Nephron progenitor cell (in vitro differentiated cells): ENCODE measurements at regions not wholly inside any gene's neighbourhood (a gene's known extent, or its start where the extent isn't known, plus 50 kb on each side); places are given as distances from the start of the nearest gene placed in this dataset.

Experiments
- DNase-seq: peaks from one replicate; pipeline ENCODE4 v3.0.0; 2021
- H3K27ac Mint-ChIP-seq: 2 replicates; pipeline ENCODE4 v1.8.0; 2021; ENCODE audit warnings: mild to moderate bottlenecking, moderate library complexity, mixed read lengths
- H3K27me3 Mint-ChIP-seq: 2 replicates; pipeline ENCODE4 v1.8.0; 2021; ENCODE audit warnings: mild to moderate bottlenecking, low read depth, mixed read lengths; ENCODE audit not compliant: poor library complexity
- H3K36me3 Mint-ChIP-seq: 2 replicates; pipeline ENCODE4 v1.8.0; 2021; ENCODE audit warnings: low read depth, mixed read lengths
- H3K4me1 Mint-ChIP-seq: 2 replicates; pipeline ENCODE4 v1.8.0; 2021; ENCODE audit warnings: mixed read lengths
- H3K4me3 Mint-ChIP-seq: 2 replicates; pipeline ENCODE4 v1.8.0; 2021; ENCODE audit warnings: mild to moderate bottlenecking, moderate library complexity, mixed read lengths
- H3K9me3 Mint-ChIP-seq: 2 replicates; pipeline ENCODE4 v1.8.0; 2021; ENCODE audit warnings: mild to moderate bottlenecking, moderate library complexity, mixed read lengths
- TF ChIP-seq, protein P1 (sequence below): fragments of 200-600 bp; sonication (generic); IDR thresholded peaks from 2 replicates; pipeline ENCODE4 v1.5.0; 2021; ENCODE audit warnings: antibody characterized with exemption

DNA sequence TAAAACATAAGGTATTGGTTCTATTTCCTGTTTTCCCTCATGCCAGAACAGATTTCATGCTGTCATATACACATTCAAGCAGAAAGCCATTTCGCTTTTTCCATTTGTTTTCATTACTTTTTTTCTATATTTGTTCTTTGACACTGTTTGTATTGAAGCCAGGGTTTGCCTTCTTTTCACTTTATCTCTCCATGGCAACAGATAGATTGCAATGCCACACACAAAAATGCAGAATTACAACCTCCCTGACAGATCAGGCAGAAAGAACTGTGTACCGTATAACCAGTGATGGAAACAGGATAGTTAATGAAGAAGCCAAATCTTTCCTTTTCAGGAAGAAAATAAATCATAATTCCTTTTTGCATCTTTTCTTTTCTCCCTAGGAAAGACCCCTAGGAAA lies 103.0 kb upstream of the PCGF5 start:
- Mint-ChIP-seq H3K27ac (no peak overlapping the region), H3K4me3 (no peak overlapping the region), H3K4me1 (peaks cover 1% of the 10 kb centered on the region), H3K36me3 (no peaks in the 10 kb centered on the region), H3K9me3 (no peaks in the 10 kb centered on the region), H3K27me3 (no peaks in the 10 kb centered on the region)
- TF ChIP-seq, protein P1, sequence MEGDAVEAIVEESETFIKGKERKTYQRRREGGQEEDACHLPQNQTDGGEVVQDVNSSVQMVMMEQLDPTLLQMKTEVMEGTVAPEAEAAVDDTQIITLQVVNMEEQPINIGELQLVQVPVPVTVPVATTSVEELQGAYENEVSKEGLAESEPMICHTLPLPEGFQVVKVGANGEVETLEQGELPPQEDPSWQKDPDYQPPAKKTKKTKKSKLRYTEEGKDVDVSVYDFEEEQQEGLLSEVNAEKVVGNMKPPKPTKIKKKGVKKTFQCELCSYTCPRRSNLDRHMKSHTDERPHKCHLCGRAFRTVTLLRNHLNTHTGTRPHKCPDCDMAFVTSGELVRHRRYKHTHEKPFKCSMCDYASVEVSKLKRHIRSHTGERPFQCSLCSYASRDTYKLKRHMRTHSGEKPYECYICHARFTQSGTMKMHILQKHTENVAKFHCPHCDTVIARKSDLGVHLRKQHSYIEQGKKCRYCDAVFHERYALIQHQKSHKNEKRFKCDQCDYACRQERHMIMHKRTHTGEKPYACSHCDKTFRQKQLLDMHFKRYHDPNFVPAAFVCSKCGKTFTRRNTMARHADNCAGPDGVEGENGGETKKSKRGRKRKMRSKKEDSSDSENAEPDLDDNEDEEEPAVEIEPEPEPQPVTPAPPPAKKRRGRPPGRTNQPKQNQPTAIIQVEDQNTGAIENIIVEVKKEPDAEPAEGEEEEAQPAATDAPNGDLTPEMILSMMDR, result no peak
- no peak for DNase-seq

DNA sequence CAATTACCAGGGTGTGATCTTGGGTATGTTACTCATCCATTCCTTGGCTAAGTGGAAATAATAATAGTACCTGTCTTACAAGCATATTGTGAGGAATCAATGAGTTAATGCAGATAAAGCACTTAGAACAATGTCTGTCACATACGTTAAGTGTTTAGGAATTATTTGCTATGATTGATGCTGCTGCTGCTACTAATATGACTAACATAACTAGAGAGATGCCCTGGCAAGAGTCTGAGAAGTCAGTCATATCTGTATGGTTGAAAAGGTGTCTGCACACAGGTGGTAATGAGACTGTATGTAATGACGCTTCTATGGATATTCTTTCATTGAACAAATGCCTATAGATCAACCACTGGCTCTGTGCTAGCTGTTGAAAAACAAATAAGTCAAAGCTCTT lies 100.1 kb upstream of the PCGF5 start:
- no peaks in the 10 kb centered on the region for H3K36me3 Mint-ChIP-seq

DNA sequence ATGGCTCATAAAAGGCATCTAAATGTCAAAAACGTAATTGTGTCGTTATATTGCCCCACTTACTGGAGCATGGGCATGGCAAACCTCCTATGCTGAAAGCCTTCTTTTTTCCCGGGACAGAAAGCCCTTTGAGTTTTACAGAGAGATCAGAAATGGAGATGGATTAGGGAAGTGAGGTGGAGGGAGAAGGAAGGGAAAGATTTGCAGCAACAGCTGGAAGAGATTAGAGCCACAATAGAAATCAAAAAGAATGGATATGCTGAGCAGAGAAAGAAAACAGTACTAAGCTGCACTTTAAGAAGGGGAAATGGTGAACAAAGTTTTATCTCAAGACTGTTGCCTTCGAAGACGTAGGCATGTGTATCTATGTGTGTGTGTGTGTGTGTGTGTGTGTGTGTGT lies 97.2 kb upstream of the PCGF5 start:
- Mint-ChIP-seq H3K4me1 (peaks cover 26% of the 10 kb centered on the region), H3K27ac (no peak overlapping the region), H3K4me3 (no peak overlapping the region), H3K36me3 (no peaks in the 10 kb centered on the region), H3K9me3 (no peaks in the 10 kb centered on the region), H3K27me3 (no peaks in the 10 kb centered on the region)
- TF ChIP-seq, protein P1, result no peak
- DNase-seq, result no peak

More for the DNA sequence above, 100.1 kb upstream of the PCGF5 start:
- peaks cover 26% of the 10 kb centered on the region for H3K4me1 Mint-ChIP-seq
- no peaks in the 10 kb centered on the region for H3K9me3 Mint-ChIP-seq
- H3K27ac Mint-ChIP-seq, result peak overlapping the region; percentile 0
- no peaks in the 10 kb centered on the region for H3K27me3 Mint-ChIP-seq
- TF ChIP-seq, protein P1, result no peak
- no peak for DNase-seq
- no peak overlapping the region for H3K4me3 Mint-ChIP-seq

DNA sequence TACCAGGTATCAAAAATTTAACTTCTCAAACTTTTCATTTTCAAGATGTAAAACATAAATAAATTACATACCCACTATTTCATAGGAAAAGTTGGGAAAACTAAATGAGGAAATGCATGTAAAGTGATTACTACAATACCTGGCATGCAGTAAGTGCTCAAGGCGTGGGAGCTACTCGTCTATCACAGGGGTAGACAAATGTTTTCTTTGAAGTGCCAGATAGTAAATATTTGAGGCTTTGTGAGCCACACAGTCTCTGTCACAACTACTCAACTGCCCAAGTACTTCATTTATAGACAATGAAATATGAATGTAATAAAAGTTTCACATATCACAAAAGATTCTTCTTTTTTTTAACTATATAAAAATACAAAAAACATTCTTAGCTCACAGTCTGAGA lies 96.4 kb upstream of the PCGF5 start:
- no peaks in the 10 kb centered on the region for H3K36me3 Mint-ChIP-seq
- H3K9me3 Mint-ChIP-seq, result no peaks in the 10 kb centered on the region
- H3K4me3 Mint-ChIP-seq, result no peak overlapping the region
- no peaks in the 10 kb centered on the region for H3K27me3 Mint-ChIP-seq
- no peak overlapping the region for H3K27ac Mint-ChIP-seq
- TF ChIP-seq, protein P1, result no peak
- H3K4me1 Mint-ChIP-seq, result peaks cover 26% of the 10 kb centered on the region
- no peak for DNase-seq

DNA sequence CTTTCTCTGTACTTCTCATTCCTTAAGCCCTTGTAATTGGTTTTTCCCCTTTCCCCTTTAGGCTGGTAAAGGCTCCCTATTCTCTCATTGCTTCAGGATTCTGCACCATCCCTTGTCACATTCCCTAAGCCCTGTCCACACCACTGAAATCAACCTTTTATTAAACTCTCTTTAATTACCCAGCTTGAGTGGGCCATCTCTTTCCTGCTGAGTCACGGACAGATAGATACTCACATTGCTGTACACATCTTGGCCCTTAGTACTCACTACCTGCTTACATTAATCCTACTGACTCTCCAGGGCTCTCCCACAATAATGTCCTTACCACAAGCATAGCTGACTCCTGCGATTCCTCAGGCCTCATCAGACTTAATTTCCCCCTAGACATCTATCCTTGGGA lies 94.0 kb upstream of the PCGF5 start:
- H3K36me3 Mint-ChIP-seq, result no peaks in the 10 kb centered on the region
- H3K4me1 Mint-ChIP-seq, result peaks cover 26% of the 10 kb centered on the region
- no peak overlapping the region for H3K4me3 Mint-ChIP-seq
- no peak overlapping the region for H3K27ac Mint-ChIP-seq
- H3K27me3 Mint-ChIP-seq, result no peaks in the 10 kb centered on the region
- TF ChIP-seq, protein P1, result no peak
- no peak for DNase-seq
- no peaks in the 10 kb centered on the region for H3K9me3 Mint-ChIP-seq

DNA sequence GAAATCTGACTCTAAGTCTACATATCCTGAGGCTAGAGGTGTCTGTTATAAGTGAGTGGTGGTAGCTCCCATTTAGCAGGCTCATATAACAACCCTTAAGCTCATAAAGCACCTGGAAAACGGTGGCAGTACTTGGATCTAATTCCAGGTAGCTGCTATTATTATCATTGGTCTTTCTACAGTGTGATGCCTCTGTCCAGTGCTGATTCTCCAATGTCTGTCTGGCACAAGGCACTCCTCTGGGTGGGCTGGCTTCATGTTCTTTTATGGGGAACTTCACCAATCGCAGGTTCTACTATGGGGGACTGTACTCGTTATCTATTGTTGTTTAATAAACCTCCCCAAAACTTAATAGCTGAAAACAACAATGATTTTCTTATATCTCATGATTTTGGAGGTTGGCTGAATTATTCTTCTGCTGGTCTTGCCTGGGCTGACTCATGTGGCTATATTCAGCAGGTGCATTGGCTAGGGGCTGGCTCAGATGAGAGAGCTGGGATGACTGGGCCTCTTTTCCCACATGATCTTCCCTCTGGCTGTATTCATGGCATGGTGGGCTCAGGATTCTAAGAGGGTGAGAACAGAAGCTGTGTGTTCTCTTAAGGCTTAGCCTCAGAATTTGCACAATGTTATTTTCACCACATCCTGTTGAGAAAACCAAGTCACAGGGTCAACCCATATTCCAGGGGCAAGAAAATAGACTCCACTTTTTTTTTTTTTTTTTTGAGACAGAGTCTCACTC lies 93.0 kb upstream of the PCGF5 start:
- Mint-ChIP-seq H3K27ac (no peak overlapping the region), H3K36me3 (no peaks in the 10 kb centered on the region), H3K4me3 (no peak overlapping the region), H3K27me3 (no peaks in the 10 kb centered on the region), H3K9me3 (no peaks in the 10 kb centered on the region), H3K4me1 (peaks cover 25% of the 10 kb centered on the region)
- DNase-seq, result no peak
- TF ChIP-seq, protein P1, result no peak
